ENCODE measurements at regions not wholly inside any gene's neighbourhood (a gene's known extent, or its start where the extent isn't known, plus 50 kb on each side); places are given as distances from the start of the nearest gene placed in this dataset.

DNA sequence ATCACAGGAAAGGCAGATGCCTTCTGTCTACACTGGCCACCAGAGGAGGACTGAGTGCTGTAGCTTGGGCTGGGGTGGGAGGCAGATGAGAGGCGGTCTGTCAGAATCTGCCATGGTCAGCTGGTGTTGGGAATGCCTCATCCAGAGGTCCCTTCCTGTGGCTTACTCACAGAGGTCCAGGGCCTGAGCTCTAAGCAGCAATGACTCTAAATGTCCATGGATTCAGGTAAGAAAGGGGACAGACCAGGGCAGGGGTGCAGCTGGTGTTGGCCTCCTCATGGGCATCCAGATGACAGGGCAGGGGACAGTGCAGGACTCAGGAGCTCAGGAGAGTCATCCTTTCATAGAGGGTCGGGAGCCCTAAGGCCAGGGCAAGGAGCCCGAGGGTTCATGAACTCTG is 165.0 kb downstream of the ICE1 start:
- TF ChIP-seq, protein P1, sequence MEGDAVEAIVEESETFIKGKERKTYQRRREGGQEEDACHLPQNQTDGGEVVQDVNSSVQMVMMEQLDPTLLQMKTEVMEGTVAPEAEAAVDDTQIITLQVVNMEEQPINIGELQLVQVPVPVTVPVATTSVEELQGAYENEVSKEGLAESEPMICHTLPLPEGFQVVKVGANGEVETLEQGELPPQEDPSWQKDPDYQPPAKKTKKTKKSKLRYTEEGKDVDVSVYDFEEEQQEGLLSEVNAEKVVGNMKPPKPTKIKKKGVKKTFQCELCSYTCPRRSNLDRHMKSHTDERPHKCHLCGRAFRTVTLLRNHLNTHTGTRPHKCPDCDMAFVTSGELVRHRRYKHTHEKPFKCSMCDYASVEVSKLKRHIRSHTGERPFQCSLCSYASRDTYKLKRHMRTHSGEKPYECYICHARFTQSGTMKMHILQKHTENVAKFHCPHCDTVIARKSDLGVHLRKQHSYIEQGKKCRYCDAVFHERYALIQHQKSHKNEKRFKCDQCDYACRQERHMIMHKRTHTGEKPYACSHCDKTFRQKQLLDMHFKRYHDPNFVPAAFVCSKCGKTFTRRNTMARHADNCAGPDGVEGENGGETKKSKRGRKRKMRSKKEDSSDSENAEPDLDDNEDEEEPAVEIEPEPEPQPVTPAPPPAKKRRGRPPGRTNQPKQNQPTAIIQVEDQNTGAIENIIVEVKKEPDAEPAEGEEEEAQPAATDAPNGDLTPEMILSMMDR (IDR thresholded peaks at IDR 0.05; ENCODE audit: insufficient read depth, low read length): no peak
- no peak for TF ChIP-seq POLR2AphosphoS5 (IDR thresholded peaks at IDR 0.05; ENCODE audit: low read depth)
- no peak for TF ChIP-seq GABPA (IDR thresholded peaks at IDR 0.05; ENCODE audit: low read depth)
- TF ChIP-seq, protein P2, sequence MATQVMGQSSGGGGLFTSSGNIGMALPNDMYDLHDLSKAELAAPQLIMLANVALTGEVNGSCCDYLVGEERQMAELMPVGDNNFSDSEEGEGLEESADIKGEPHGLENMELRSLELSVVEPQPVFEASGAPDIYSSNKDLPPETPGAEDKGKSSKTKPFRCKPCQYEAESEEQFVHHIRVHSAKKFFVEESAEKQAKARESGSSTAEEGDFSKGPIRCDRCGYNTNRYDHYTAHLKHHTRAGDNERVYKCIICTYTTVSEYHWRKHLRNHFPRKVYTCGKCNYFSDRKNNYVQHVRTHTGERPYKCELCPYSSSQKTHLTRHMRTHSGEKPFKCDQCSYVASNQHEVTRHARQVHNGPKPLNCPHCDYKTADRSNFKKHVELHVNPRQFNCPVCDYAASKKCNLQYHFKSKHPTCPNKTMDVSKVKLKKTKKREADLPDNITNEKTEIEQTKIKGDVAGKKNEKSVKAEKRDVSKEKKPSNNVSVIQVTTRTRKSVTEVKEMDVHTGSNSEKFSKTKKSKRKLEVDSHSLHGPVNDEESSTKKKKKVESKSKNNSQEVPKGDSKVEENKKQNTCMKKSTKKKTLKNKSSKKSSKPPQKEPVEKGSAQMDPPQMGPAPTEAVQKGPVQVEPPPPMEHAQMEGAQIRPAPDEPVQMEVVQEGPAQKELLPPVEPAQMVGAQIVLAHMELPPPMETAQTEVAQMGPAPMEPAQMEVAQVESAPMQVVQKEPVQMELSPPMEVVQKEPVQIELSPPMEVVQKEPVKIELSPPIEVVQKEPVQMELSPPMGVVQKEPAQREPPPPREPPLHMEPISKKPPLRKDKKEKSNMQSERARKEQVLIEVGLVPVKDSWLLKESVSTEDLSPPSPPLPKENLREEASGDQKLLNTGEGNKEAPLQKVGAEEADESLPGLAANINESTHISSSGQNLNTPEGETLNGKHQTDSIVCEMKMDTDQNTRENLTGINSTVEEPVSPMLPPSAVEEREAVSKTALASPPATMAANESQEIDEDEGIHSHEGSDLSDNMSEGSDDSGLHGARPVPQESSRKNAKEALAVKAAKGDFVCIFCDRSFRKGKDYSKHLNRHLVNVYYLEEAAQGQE (IDR thresholded peaks at IDR 0.05; ENCODE audit: insufficient replicate concordance, low read depth): no peak
- no peak for TF ChIP-seq SPI1 (IDR thresholded peaks at IDR 0.05; ENCODE audit: borderline replicate concordance, low read depth)

Data from HL-60 (cell line).